Mammary epithelial cell (primary cell): ENCODE measurements at regions not wholly inside any gene's neighbourhood (a gene's known extent, or its start where the extent isn't known, plus 50 kb on each side); places are given as distances from the start of the nearest gene placed in this dataset.

Experiments
- CTCF ChIP-seq, 2 donors: IDR thresholded peaks in 1 of 2; conservative IDR thresholded peaks in 1 of 2; 2 replicates each; pipeline ENCODE4 v1.5.1; 2011 to 2012; ENCODE audit warnings: inconsistent platforms in 2 of 2, low read length in 2 of 2, mild to moderate bottlenecking in 2 of 2, control low read depth in 1 of 2, low read depth in 1 of 2; ENCODE audit not compliant: insufficient read depth in 1 of 2; ENCODE audit errors: extremely low read depth in 1 of 2
- EZH2 ChIP-seq: IDR thresholded peaks from 2 replicates; pipeline ENCODE4 v1.6.1; 2012; ENCODE audit warnings: low read length, inconsistent platforms, borderline replicate concordance

DNA sequence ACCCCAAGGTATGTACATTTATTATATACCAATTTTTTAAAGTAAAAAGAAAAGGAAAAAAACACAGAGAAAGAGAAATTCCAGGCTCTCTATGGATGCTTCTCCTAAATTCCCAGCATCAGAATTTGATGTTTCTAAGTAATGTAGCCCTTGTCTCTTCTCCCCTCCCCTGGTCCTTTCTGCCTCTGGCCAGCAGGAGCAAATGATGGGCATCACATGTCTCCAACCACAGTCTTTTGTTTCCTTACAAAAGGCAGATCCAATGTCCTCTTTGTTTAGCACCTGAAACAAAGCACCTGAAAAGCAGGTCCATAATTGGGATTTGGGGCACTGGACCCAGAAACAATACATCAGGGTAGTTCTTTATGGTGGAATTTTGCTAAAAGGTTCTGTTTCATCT, 50.4 kb upstream of the APC start:
- no peak for TF ChIP-seq CTCF (conservative IDR thresholded peaks at IDR 0.05 in 1 of 2, IDR thresholded peaks at IDR 0.05 in 1 of 2; ENCODE audit: extremely low read depth in 1 of 2, insufficient read depth in 1 of 2, low read depth in 1 of 2, low read length in 2 of 2)
- TF ChIP-seq EZH2, result no peak
